ENCODE measurements at regions not wholly inside any gene's neighbourhood (a gene's known extent, or its start where the extent isn't known, plus 50 kb on each side); places are given as distances from the start of the nearest gene placed in this dataset.

- no peak for DNase-seq (ENCODE audit: low spot score)
Observed at GRCh38 chr2:19846567-19846966, 55.2 kb downstream of the TTC32 start.

GRCh38 chr2:19846030-19846429 lies 55.8 kb downstream of the TTC32 start:
- peak; percentile 45 for DNase-seq (ENCODE audit: low spot score)

- no peak for DNase-seq (ENCODE audit: low spot score)
Observed at GRCh38 chr2:19845323-19845920, 56.4 kb downstream of the TTC32 start.

- DNase-seq (ENCODE audit: low spot score) = no peak
Observed at GRCh38 chr2:19844750-19845149, 57.0 kb downstream of the TTC32 start.

- DNase-seq (ENCODE audit: low spot score) = no peak
Observed at GRCh38 chr2:19843992-19844515, 57.7 kb downstream of the TTC32 start.

GRCh38 chr2:19841918-19842693 lies 59.7 kb downstream of the TTC32 start:
- DNase-seq (ENCODE audit: low spot score) = no peak

GRCh38 chr2:19839438-19839837 lies 62.3 kb downstream of the TTC32 start:
- no peak for DNase-seq (ENCODE audit: low spot score)

- DNase-seq (ENCODE audit: low spot score) = no peak
Observed at GRCh38 chr2:19838616-19839015, 63.2 kb downstream of the TTC32 start.

GRCh38 chr2:19837235-19837766 lies 64.5 kb downstream of the TTC32 start:
- DNase-seq (ENCODE audit: low spot score) = no peak

GRCh38 chr2:19835781-19836281 lies 66.0 kb downstream of the TTC32 start:
- no peak for DNase-seq (ENCODE audit: low spot score)

- no peak for DNase-seq (ENCODE audit: low spot score)
Observed at GRCh38 chr2:19833978-19834377, 67.8 kb downstream of the TTC32 start.

- no peak for DNase-seq (ENCODE audit: low spot score)
Observed at GRCh38 chr2:19829672-19830071, 72.1 kb downstream of the TTC32 start.

GRCh38 chr2:19826874-19827273 lies 74.9 kb downstream of the TTC32 start:
- DNase-seq (ENCODE audit: low spot score) = no peak

GRCh38 chr2:19823507-19823906 lies 78.3 kb downstream of the TTC32 start:
- DNase-seq (ENCODE audit: low spot score) = no peak

- DNase-seq (ENCODE audit: low spot score) = peak; percentile 90
Observed at GRCh38 chr2:19819097-19820065, 82.4 kb downstream of the TTC32 start.

GRCh38 chr2:19818543-19818942 lies 83.2 kb downstream of the TTC32 start:
- DNase-seq (ENCODE audit: low spot score) = no peak

GRCh38 chr2:19818039-19818438 lies 83.7 kb downstream of the TTC32 start:
- no peak for DNase-seq (ENCODE audit: low spot score)

- DNase-seq (ENCODE audit: low spot score) = no peak
Observed at GRCh38 chr2:19815746-19816145, 86.0 kb downstream of the TTC32 start.

- DNase-seq (ENCODE audit: low spot score) = no peak
Observed at GRCh38 chr2:19812166-19812565, 89.6 kb downstream of the TTC32 start.

GRCh38 chr2:19811186-19811585 lies 90.6 kb downstream of the TTC32 start:
- DNase-seq (ENCODE audit: low spot score) = no peak

GRCh38 chr2:19810637-19811036 lies 91.1 kb downstream of the TTC32 start:
- no peak for DNase-seq (ENCODE audit: low spot score)

GRCh38 chr2:19810148-19810547 lies 91.6 kb downstream of the TTC32 start:
- DNase-seq (ENCODE audit: low spot score) = no peak
